A549 (cell line): ENCODE measurements at regions not wholly inside any gene's neighbourhood (a gene's known extent, or its start where the extent isn't known, plus 50 kb on each side); places are given as distances from the start of the nearest gene placed in this dataset.

Experiments
- BHLHE40 ChIP-seq: IDR thresholded peaks from 2 replicates; pipeline ENCODE4 v1.6.1; 2012; ENCODE audit warnings: low read depth, low read length, inconsistent platforms
- CHD2 ChIP-seq: fragments of 150-350 bp; IDR thresholded peaks from 2 replicates; pipeline ENCODE4 v1.6.1; 2014; ENCODE audit warnings: low read length; ENCODE audit not compliant: partially characterized antibody
- JUNB ChIP-seq: fragments of >200 bp; sonication (Bioruptor Twin); formaldehyde crosslinking; IDR thresholded peaks from 2 replicates; pipeline ENCODE4 v1.6.1; 2016
- POLR2AphosphoS2 ChIP-seq: conservative IDR thresholded peaks from 2 replicates; pipeline ENCODE4 v1.6.1; 2012; ENCODE audit warnings: low read length, improper control_type of control experiment, inconsistent platforms
- RCOR1 ChIP-seq: fragments of 150-350 bp; IDR thresholded peaks from 2 replicates; pipeline ENCODE4 v1.6.1; 2014; ENCODE audit warnings: antibody characterized with exemption, low read length, low read depth
- SMC3 ChIP-seq: fragments of >200 bp; sonication (Bioruptor Twin); formaldehyde crosslinking; IDR thresholded peaks from 3 replicates; pipeline ENCODE4 v1.6.1; 2018; ENCODE audit warnings: inconsistent platforms
- TF ChIP-seq, protein P1 (sequence below): fragments of >200 bp; sonication (Bioruptor Twin); formaldehyde crosslinking; IDR thresholded peaks from 3 replicates; pipeline ENCODE4 v1.5.1; 2016
- TF ChIP-seq, protein P2 (sequence below): fragments of 150-350 bp; IDR thresholded peaks from 2 replicates; pipeline ENCODE4 v1.6.1; 2014; ENCODE audit warnings: low read depth, mild to moderate bottlenecking, low read length
- TF ChIP-seq, protein P3 (sequence below): IDR thresholded peaks from 2 replicates; pipeline ENCODE4 v1.6.1; 2012; ENCODE audit warnings: low read depth, borderline replicate concordance

DNA sequence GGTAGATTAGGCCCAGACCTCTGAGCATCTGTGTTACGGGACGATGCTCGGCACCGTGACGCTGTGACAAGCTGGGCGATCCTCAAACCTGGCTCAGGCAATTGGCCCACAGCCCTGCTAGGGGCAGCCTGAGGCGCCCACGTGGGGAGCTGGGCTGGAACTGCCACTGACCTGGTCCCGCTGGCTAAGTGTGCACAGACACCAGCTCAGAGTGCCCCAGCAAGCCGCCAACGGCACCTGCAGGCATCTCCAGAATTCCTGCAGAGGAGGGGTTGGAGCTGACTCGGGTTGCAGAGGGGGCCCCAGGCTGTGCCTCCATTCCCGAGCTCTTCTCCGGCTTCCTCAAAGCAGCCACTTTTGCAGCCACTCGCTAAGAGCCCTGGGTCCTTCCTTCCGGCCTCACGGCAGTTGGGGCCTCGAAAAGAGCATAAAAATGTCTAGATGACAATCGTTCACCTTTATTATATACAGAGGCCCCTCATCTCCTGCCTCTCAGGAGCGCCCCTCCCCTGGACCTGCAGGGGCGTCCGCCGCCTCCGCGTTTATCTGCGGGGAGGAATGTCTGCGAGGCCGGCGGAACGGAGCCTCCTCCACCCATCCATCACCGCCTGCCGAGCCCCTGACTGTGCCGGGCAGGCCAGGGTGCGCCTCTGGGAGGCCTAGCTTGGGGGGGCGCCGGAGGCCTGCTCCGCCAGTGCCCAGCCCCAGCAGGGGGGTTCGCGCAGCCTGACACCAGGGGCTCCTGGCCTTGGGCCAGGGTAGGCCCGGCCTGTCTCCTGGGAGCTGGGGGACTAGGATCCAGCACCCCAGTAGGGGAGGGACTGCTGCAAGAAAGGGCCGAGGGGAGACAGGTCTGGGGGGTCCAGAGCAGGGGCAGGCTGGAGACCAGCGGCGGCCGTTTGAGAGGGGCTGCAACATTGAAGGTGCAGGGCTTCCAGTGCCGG, 144.9 kb downstream of the BARX1 start:
- TF ChIP-seq, protein P1, sequence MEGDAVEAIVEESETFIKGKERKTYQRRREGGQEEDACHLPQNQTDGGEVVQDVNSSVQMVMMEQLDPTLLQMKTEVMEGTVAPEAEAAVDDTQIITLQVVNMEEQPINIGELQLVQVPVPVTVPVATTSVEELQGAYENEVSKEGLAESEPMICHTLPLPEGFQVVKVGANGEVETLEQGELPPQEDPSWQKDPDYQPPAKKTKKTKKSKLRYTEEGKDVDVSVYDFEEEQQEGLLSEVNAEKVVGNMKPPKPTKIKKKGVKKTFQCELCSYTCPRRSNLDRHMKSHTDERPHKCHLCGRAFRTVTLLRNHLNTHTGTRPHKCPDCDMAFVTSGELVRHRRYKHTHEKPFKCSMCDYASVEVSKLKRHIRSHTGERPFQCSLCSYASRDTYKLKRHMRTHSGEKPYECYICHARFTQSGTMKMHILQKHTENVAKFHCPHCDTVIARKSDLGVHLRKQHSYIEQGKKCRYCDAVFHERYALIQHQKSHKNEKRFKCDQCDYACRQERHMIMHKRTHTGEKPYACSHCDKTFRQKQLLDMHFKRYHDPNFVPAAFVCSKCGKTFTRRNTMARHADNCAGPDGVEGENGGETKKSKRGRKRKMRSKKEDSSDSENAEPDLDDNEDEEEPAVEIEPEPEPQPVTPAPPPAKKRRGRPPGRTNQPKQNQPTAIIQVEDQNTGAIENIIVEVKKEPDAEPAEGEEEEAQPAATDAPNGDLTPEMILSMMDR = no peak
- TF ChIP-seq POLR2AphosphoS2 (no peak), RCOR1 (no peak), SMC3 (no peak), JUNB (no peak), CHD2 (no peak), BHLHE40 (no peak)
- TF ChIP-seq, protein P2, sequence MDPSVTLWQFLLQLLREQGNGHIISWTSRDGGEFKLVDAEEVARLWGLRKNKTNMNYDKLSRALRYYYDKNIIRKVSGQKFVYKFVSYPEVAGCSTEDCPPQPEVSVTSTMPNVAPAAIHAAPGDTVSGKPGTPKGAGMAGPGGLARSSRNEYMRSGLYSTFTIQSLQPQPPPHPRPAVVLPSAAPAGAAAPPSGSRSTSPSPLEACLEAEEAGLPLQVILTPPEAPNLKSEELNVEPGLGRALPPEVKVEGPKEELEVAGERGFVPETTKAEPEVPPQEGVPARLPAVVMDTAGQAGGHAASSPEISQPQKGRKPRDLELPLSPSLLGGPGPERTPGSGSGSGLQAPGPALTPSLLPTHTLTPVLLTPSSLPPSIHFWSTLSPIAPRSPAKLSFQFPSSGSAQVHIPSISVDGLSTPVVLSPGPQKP = no peak
- TF ChIP-seq, protein P3, sequence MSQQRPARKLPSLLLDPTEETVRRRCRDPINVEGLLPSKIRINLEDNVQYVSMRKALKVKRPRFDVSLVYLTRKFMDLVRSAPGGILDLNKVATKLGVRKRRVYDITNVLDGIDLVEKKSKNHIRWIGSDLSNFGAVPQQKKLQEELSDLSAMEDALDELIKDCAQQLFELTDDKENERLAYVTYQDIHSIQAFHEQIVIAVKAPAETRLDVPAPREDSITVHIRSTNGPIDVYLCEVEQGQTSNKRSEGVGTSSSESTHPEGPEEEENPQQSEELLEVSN = no peak
